ENCODE measurements at regions not wholly inside any gene's neighbourhood (a gene's known extent, or its start where the extent isn't known, plus 50 kb on each side); places are given as distances from the start of the nearest gene placed in this dataset.
"Not testable (repeated sequence)": the region's sequence is repeated elsewhere in the genome, so short reads cannot be mapped to it uniquely, and the experiment has no call there.

GRCh38 chr6:13874191-13874549 is 50.6 kb upstream of the RNF182 start:
- no peak overlapping the region for H3K9ac ChIP-seq

GRCh38 chr6:13873288-13874190 is 51.2 kb upstream of the RNF182 start:
- no peaks in the 10 kb centered on the region for H3K9me3 ChIP-seq (ENCODE audit: control insufficient read depth, low read length)
- H3K36me3 ChIP-seq (ENCODE audit: control insufficient read depth, insufficient read depth, low read length): no peaks in the 10 kb centered on the region
- no peaks in the 10 kb centered on the region for H3K27me3 ChIP-seq (ENCODE audit: control insufficient read depth, insufficient read depth, low read length)
- TF ChIP-seq, protein P1, sequence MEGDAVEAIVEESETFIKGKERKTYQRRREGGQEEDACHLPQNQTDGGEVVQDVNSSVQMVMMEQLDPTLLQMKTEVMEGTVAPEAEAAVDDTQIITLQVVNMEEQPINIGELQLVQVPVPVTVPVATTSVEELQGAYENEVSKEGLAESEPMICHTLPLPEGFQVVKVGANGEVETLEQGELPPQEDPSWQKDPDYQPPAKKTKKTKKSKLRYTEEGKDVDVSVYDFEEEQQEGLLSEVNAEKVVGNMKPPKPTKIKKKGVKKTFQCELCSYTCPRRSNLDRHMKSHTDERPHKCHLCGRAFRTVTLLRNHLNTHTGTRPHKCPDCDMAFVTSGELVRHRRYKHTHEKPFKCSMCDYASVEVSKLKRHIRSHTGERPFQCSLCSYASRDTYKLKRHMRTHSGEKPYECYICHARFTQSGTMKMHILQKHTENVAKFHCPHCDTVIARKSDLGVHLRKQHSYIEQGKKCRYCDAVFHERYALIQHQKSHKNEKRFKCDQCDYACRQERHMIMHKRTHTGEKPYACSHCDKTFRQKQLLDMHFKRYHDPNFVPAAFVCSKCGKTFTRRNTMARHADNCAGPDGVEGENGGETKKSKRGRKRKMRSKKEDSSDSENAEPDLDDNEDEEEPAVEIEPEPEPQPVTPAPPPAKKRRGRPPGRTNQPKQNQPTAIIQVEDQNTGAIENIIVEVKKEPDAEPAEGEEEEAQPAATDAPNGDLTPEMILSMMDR (IDR thresholded peaks at IDR 0.05): peak; percentile 82
- peak overlapping the region; percentile 80 for H3K4me2 ChIP-seq (ENCODE audit: low read length)
- peak overlapping the region; percentile 93 for H2AFZ ChIP-seq
- peak overlapping the region; percentile 19 for H3K27ac ChIP-seq
- H3K4me1 ChIP-seq: peaks cover 6% of the 10 kb centered on the region
- H3K79me2 ChIP-seq: no peaks in the 10 kb centered on the region
- H3K4me3 ChIP-seq (ENCODE audit: low read depth, low read length): peak overlapping the region; percentile 64
- H3K9ac ChIP-seq: no peak overlapping the region

More at GRCh38 chr6:13874191-13874549, 50.6 kb upstream of the RNF182 start:
- Histone ChIP-seq H3K9me3 (ENCODE audit: control insufficient read depth, low read length) (no peaks in the 10 kb centered on the region), H3K4me1 (peaks cover 6% of the 10 kb centered on the region), H3K36me3 (ENCODE audit: control insufficient read depth, insufficient read depth, low read length) (no peaks in the 10 kb centered on the region), H3K27ac (no peak overlapping the region), H3K4me2 (ENCODE audit: low read length) (peak overlapping the region; percentile 80), H3K4me3 (ENCODE audit: low read depth, low read length) (peak overlapping the region; percentile 64), H3K27me3 (ENCODE audit: control insufficient read depth, insufficient read depth, low read length) (no peaks in the 10 kb centered on the region), H2AFZ (peak overlapping the region; percentile 93), H3K79me2 (no peaks in the 10 kb centered on the region)
- TF ChIP-seq, protein P1 (IDR thresholded peaks at IDR 0.05): no peak

DNA sequence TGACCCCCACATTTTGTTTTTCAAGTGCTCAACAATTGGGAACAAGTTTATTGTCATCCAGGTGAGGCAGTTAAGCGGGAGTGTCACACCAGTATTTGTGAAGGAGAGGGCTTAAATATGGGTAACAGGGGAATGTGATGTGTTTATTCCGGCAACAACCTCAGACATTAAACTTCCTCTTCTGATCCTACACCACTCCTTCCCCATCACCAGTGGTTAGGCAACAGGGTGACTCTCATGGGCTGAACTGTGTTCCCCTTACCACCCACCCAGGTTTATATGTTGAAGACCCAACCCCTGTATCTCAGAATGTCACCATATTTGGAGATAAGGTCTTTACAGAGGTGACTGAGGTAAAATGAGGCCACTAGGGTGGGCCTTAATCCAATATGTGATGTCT is 52.1 kb upstream of the RNF182 start:
- Histone ChIP-seq H3K9me3 (ENCODE audit: control insufficient read depth, low read length) (no peaks in the 10 kb centered on the region), H3K36me3 (ENCODE audit: control insufficient read depth, insufficient read depth, low read length) (no peaks in the 10 kb centered on the region), H3K4me1 (peaks cover 6% of the 10 kb centered on the region), H3K9ac (no peak overlapping the region), H2AFZ (peak overlapping the region; percentile 93), H3K79me2 (no peaks in the 10 kb centered on the region), H3K4me2 (ENCODE audit: low read length) (no peak overlapping the region), H3K4me3 (ENCODE audit: low read depth, low read length) (no peak overlapping the region), H3K27ac (no peak overlapping the region), H3K27me3 (ENCODE audit: control insufficient read depth, insufficient read depth, low read length) (no peaks in the 10 kb centered on the region)
- TF ChIP-seq, protein P1 (IDR thresholded peaks at IDR 0.05): no peak

GRCh38 chr6:13872006-13872405 is 52.7 kb upstream of the RNF182 start:
- H3K4me3 ChIP-seq (ENCODE audit: low read depth, low read length); H3K4me2 ChIP-seq (ENCODE audit: low read length); H3K79me2 ChIP-seq; H3K27me3 ChIP-seq (ENCODE audit: control insufficient read depth, insufficient read depth, low read length); H2AFZ ChIP-seq; H3K9ac ChIP-seq; H3K27ac ChIP-seq; H3K9me3 ChIP-seq (ENCODE audit: control insufficient read depth, low read length); H3K36me3 ChIP-seq (ENCODE audit: control insufficient read depth, insufficient read depth, low read length); H3K4me1 ChIP-seq: not testable (repeated sequence)

DNA sequence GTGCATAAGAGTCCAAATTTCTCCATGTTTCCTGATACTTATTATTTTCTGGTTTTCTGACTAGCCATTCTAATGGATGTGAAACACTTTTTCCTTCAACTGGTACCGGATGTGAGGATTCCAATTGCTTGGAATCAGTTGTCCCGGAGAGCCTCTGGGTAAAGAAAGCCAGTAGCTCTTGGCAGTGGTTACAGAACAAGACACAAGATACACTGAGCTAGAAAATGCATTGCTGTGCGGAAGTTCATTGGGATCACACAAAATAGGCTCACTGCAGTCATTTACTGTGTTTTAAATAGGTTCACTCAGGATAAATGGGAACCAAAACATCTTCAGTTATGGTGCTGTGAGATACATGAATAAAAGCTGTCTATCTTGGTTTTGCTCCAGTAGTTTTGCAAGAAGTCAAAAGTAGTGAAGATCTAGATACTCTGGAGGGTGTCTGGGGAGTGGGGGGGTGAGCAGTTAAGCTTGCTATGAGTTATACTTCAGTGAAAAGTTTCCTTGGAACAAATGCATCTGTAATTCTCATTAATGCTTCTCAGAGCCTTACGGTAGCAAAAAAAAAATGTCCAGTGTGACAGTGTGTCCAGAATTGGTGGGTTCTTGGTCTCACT is 54.4 kb upstream of the RNF182 start:
- Histone ChIP-seq H3K4me2 (ENCODE audit: low read length) (no peak overlapping the region), H3K9ac (no peak overlapping the region), H3K36me3 (ENCODE audit: control insufficient read depth, insufficient read depth, low read length) (no peaks in the 10 kb centered on the region), H3K9me3 (ENCODE audit: control insufficient read depth, low read length) (no peaks in the 10 kb centered on the region), H3K27me3 (ENCODE audit: control insufficient read depth, insufficient read depth, low read length) (no peaks in the 10 kb centered on the region), H2AFZ (no peak overlapping the region), H3K79me2 (no peaks in the 10 kb centered on the region), H3K4me1 (peaks cover 6% of the 10 kb centered on the region), H3K27ac (no peak overlapping the region), H3K4me3 (ENCODE audit: low read depth, low read length) (no peak overlapping the region)
- TF ChIP-seq, protein P1 (IDR thresholded peaks at IDR 0.05): no peak
